ENCODE measurements at regions not wholly inside any gene's neighbourhood (a gene's known extent, or its start where the extent isn't known, plus 50 kb on each side); places are given as distances from the start of the nearest gene placed in this dataset.
"Not testable (repeated sequence)": the region's sequence is repeated elsewhere in the genome, so short reads cannot be mapped to it uniquely, and the experiment has no call there.

DNA sequence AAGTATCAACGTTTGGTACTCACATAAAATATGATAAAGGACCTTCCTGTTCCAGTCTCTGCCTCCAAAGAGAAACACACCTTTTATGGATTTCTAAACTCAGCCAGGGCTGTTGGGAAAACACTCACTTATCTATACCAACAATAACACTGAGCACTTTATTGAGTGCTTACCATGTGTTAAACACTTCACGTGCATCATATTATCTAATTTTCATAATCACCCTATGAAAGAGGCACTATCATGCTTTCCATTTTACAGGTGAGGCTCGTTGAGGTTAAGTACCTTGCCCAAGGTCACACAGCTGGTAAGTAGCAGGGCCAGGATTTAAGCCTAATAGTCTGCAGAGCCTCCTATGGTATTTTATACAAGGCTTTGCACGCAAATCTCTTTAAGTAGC is 251.5 kb upstream of the SOX9 start:
- Mint-ChIP-seq H3K4me3 (no peak overlapping the region), H3K27ac (no peak overlapping the region), H3K9me3 (no peaks in the 10 kb centered on the region), H3K27me3 (ENCODE audit: low read depth) (peaks cover 42% of the 10 kb centered on the region), H3K36me3 (no peaks in the 10 kb centered on the region), H3K4me1 (peaks cover 6% of the 10 kb centered on the region)
- no peak for DNase-seq (ENCODE audit: low spot score in 2 of 2, unreplicated experiment in 2 of 2)
- TF ChIP-seq, protein P1, sequence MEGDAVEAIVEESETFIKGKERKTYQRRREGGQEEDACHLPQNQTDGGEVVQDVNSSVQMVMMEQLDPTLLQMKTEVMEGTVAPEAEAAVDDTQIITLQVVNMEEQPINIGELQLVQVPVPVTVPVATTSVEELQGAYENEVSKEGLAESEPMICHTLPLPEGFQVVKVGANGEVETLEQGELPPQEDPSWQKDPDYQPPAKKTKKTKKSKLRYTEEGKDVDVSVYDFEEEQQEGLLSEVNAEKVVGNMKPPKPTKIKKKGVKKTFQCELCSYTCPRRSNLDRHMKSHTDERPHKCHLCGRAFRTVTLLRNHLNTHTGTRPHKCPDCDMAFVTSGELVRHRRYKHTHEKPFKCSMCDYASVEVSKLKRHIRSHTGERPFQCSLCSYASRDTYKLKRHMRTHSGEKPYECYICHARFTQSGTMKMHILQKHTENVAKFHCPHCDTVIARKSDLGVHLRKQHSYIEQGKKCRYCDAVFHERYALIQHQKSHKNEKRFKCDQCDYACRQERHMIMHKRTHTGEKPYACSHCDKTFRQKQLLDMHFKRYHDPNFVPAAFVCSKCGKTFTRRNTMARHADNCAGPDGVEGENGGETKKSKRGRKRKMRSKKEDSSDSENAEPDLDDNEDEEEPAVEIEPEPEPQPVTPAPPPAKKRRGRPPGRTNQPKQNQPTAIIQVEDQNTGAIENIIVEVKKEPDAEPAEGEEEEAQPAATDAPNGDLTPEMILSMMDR (IDR thresholded peaks at IDR 0.05; ENCODE audit: unreplicated experiment): no peak

DNA sequence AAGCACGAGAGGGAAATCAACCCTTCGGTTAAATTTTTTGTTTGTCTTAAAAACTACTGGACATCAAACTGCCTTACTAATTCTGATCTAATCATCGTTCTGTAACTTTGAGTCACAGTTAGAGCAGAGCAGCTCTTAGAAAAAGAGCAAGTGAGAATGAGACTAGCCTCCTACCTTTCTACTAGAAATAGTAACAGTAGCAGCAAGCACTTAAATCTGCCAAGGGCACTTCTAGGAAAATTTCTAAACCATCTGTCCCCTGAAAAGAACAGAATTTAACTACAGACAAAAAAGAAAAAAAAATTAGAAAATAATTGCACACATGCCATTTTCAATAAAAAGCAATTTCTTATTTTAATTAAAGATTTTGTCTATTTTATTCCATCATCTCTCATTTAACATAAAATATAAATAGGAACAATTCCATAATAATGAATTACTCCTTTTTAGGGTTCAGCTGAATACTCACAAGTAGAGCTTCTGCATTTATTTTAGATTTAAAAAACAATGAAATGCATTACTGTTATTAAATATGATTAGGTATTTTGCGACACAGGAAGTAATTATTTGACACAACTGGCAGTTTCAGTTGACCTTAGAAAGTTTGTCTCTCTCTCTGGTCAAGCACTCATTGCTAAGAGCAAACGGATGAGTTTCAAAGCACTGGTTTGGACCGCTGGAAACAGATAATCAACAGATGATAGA is 250.8 kb upstream of the SOX9 start:
- H3K9me3 Mint-ChIP-seq: peaks cover 7% of the 10 kb centered on the region
- TF ChIP-seq, protein P1 (IDR thresholded peaks at IDR 0.05; ENCODE audit: unreplicated experiment): no peak
- H3K4me3 Mint-ChIP-seq: no peak overlapping the region
- H3K4me1 Mint-ChIP-seq: peaks cover 6% of the 10 kb centered on the region
- H3K36me3 Mint-ChIP-seq: no peaks in the 10 kb centered on the region
- H3K27me3 Mint-ChIP-seq (ENCODE audit: low read depth): peaks cover 37% of the 10 kb centered on the region
- no peak for DNase-seq (ENCODE audit: low spot score in 2 of 2, unreplicated experiment in 2 of 2)
- H3K27ac Mint-ChIP-seq: no peak overlapping the region

DNA sequence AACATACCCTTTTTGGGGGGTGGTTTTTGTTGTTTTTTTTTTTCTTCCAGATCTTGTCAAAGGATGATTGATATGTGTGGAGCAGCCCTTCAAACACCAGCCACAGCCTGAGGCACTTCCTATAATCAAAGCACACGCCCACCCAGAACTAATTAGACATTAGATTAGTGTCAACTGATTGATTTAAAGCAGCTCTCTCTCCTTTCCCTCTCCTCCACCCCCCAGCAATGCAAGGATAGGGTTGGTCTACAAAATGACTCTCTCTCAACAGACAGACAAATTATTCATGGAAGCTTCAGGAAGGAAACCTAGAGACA is 250.3 kb upstream of the SOX9 start:
- no peak for DNase-seq (ENCODE audit: low spot score in 2 of 2, unreplicated experiment in 2 of 2)
- Mint-ChIP-seq H3K4me3 (no peak overlapping the region), H3K27me3 (ENCODE audit: low read depth) (peaks cover 32% of the 10 kb centered on the region), H3K4me1 (peaks cover 6% of the 10 kb centered on the region), H3K36me3 (no peaks in the 10 kb centered on the region), H3K9me3 (peaks cover 7% of the 10 kb centered on the region), H3K27ac (no peak overlapping the region)
- TF ChIP-seq, protein P1 (IDR thresholded peaks at IDR 0.05; ENCODE audit: unreplicated experiment): no peak

DNA sequence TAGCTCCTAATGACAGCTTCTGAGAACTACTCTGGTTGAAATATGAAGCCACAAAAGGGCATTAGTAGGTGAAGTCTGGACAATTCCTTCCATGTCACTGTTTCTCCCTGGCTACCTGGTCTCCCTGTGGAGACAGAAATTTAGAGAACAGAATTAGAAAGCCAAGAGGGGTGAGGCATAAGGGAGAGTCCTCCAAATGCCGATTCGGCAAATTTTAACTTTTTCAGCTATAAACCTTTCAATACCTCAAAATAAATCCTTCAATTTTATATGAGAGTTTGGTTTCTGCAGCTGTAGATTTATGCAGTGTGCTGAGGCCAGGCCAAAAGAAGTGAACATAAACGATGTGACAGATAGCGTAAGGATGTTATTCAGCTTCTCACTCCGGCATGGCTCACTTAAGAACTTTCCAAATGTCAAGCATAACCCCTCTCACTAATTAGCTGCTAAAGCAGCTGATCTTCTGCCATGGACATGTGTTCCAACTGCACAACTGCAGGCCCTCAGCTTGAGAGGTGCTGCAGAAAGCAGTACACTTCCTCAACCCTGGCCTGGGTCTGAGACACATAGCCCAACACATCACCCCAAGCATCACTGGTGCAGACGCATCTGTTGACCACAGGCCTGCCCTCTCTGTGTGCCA is 247.9 kb upstream of the SOX9 start:
- H3K4me3 Mint-ChIP-seq: no peak overlapping the region
- H3K27me3 Mint-ChIP-seq (ENCODE audit: low read depth): peaks cover 14% of the 10 kb centered on the region
- H3K9me3 Mint-ChIP-seq: peaks cover 7% of the 10 kb centered on the region
- no peaks in the 10 kb centered on the region for H3K36me3 Mint-ChIP-seq
- TF ChIP-seq, protein P1 (IDR thresholded peaks at IDR 0.05; ENCODE audit: unreplicated experiment): no peak
- peaks cover 6% of the 10 kb centered on the region for H3K4me1 Mint-ChIP-seq
- no peak overlapping the region for H3K27ac Mint-ChIP-seq
- DNase-seq (ENCODE audit: low spot score in 2 of 2, unreplicated experiment in 2 of 2): no peak

DNA sequence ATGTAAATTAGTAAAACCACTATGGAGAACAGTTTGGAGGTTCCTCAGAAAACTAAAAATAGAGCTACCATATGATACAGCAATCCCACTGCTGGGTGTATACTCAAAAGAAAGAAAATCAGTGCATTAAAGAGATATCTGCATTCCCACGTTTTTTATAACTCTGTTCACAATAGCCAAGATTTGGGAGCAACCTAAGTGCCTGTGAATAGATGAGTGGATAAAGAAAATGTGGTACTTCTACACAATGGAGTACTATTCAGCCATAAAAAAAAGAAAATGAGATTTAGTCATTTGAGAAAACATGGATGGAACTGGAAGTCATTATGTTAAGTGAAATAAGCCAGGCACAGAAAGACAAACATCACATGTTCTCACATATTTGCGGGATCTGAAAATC is 246.0 kb upstream of the SOX9 start:
- DNase-seq (ENCODE audit: low spot score in 2 of 2, unreplicated experiment in 2 of 2); H3K27me3 Mint-ChIP-seq (ENCODE audit: low read depth); H3K4me1 Mint-ChIP-seq; H3K4me3 Mint-ChIP-seq; H3K9me3 Mint-ChIP-seq; H3K36me3 Mint-ChIP-seq; H3K27ac Mint-ChIP-seq: not testable (repeated sequence)

DNA sequence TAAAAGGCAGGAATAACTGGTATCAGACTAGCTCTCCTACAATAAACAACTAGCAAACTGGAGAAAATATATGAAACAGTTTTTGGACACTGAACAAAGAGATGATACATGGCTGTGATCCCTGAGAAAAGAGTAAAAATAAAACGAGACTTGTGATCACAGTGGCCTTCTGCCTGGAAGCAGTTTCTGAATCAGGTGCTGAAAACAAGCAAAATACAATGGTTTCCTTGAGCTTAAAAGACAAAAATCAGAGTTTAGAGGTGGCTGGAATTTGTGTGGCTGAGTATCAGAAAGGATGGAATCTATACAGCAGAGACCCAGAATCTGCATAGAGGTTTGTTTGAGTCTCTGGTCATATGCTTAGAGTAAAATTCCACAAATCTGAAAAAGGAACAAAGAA is 242.5 kb upstream of the SOX9 start:
- Mint-ChIP-seq H3K27me3 (ENCODE audit: low read depth) (peaks cover 5% of the 10 kb centered on the region), H3K4me1 (no peaks in the 10 kb centered on the region), H3K27ac (no peak overlapping the region), H3K36me3 (no peaks in the 10 kb centered on the region), H3K9me3 (peaks cover 14% of the 10 kb centered on the region), H3K4me3 (no peak overlapping the region)
- no peak for DNase-seq (ENCODE audit: low spot score in 2 of 2, unreplicated experiment in 2 of 2)
- TF ChIP-seq, protein P1 (IDR thresholded peaks at IDR 0.05; ENCODE audit: unreplicated experiment): no peak
